ENCODE measurements at regions not wholly inside any gene's neighbourhood (a gene's known extent, or its start where the extent isn't known, plus 50 kb on each side); places are given as distances from the start of the nearest gene placed in this dataset.
A peak's percentile ranks its signal among the peaks of the same experiment; 100 is the strongest.

DNA sequence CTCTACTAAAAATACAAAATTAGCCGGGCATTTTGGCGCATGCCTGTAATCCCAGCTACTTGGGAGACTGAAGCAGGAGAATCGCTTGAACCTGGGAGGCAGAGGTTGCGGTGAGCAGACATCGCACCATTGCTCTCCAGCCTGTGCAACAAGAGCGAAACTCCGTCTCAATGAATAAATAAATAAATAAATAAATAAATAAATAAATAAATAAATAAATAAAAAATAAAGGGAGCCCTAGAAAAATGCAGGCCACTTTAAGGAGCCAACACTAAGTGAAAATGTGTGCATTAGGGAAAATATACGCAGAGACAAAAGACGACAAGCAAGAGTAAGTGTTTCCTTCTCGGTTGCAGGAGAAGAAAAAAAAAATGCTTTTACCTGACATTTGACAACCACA, 132.6 kb upstream of the CDH10 start:
- H3K9me3 ChIP-seq (ENCODE audit: control insufficient read depth, insufficient read depth, low read depth, low read length), result no peaks in the 10 kb centered on the region
- no peak overlapping the region for H3K9ac ChIP-seq (ENCODE audit: insufficient read depth, low read length)
- no peaks in the 10 kb centered on the region for H3K27me3 ChIP-seq (ENCODE audit: control insufficient read depth, insufficient read depth, low read length)
- no peak for DNase-seq (ENCODE audit: low read depth in 2 of 2)
- no peak for TF ChIP-seq EZH2 (IDR thresholded peaks at IDR 0.05; ENCODE audit: low read length, missing control alignments)
- TF ChIP-seq, protein P1, sequence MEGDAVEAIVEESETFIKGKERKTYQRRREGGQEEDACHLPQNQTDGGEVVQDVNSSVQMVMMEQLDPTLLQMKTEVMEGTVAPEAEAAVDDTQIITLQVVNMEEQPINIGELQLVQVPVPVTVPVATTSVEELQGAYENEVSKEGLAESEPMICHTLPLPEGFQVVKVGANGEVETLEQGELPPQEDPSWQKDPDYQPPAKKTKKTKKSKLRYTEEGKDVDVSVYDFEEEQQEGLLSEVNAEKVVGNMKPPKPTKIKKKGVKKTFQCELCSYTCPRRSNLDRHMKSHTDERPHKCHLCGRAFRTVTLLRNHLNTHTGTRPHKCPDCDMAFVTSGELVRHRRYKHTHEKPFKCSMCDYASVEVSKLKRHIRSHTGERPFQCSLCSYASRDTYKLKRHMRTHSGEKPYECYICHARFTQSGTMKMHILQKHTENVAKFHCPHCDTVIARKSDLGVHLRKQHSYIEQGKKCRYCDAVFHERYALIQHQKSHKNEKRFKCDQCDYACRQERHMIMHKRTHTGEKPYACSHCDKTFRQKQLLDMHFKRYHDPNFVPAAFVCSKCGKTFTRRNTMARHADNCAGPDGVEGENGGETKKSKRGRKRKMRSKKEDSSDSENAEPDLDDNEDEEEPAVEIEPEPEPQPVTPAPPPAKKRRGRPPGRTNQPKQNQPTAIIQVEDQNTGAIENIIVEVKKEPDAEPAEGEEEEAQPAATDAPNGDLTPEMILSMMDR (conservative IDR thresholded peaks at IDR 0.05 in 1 of 2, IDR thresholded peaks at IDR 0.05 in 1 of 2; ENCODE audit: low read depth in 1 of 2, low read length in 2 of 2), result no peak
- H3K4me2 ChIP-seq (ENCODE audit: extremely low read depth, insufficient read depth, low read length), result no peak overlapping the region
- no peaks in the 10 kb centered on the region for H3K36me3 ChIP-seq (ENCODE audit: control insufficient read depth, insufficient read depth, low read length)
- H3K4me3 ChIP-seq (replicated peaks in 1 of 4; ENCODE audit: control extremely low read depth in 1 of 4, insufficient read depth in 1 of 4, low read depth in 3 of 4, low read length in 4 of 4), result no peak overlapping the region
- H4K20me1 ChIP-seq (ENCODE audit: control insufficient read depth, extremely low read depth, insufficient read depth, low read length), result no peaks in the 10 kb centered on the region
- no peak overlapping the region for H2AFZ ChIP-seq (ENCODE audit: low read length)
- no peaks in the 10 kb centered on the region for H3K79me2 ChIP-seq (ENCODE audit: control insufficient read depth, insufficient read depth, low read length)
- no peaks in the 10 kb centered on the region for H3K4me1 ChIP-seq (ENCODE audit: control insufficient read depth, extremely low read depth, insufficient read depth, low read length)
- H3K27ac ChIP-seq (ENCODE audit: insufficient read depth, low read length), result no peak overlapping the region

DNA sequence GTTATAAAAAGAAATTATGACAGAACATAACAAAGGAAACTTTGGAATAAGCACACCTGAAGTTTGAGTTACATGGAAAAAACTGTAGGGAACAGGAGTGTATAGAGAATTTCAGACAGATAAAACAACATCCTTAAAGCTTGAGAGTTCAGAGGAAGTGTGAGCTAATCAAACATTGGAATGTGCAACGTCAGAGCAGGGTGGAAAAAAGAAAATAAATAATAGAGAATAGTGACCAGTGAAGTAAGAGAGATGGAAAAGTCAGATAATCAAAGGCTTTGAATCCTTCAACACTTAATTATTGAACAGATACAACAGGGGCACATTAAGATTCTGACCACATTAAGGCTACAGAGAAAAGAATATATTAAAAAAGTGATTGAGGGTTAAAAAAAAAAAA, 128.5 kb upstream of the CDH10 start:
- Histone ChIP-seq H3K79me2 (ENCODE audit: control insufficient read depth, insufficient read depth, low read length) (no peaks in the 10 kb centered on the region), H3K4me3 (replicated peaks in 1 of 4; ENCODE audit: control extremely low read depth in 1 of 4, insufficient read depth in 1 of 4, low read depth in 3 of 4, low read length in 4 of 4) (no peak overlapping the region), H3K4me2 (ENCODE audit: extremely low read depth, insufficient read depth, low read length) (no peak overlapping the region), H4K20me1 (ENCODE audit: control insufficient read depth, extremely low read depth, insufficient read depth, low read length) (no peaks in the 10 kb centered on the region), H3K36me3 (ENCODE audit: control insufficient read depth, insufficient read depth, low read length) (no peaks in the 10 kb centered on the region), H3K27me3 (ENCODE audit: control insufficient read depth, insufficient read depth, low read length) (no peaks in the 10 kb centered on the region), H3K27ac (ENCODE audit: insufficient read depth, low read length) (no peak overlapping the region), H3K9me3 (ENCODE audit: control insufficient read depth, insufficient read depth, low read depth, low read length) (no peaks in the 10 kb centered on the region), H3K4me1 (ENCODE audit: control insufficient read depth, extremely low read depth, insufficient read depth, low read length) (no peaks in the 10 kb centered on the region), H3K9ac (ENCODE audit: insufficient read depth, low read length) (no peak overlapping the region), H2AFZ (ENCODE audit: low read length) (no peak overlapping the region)
- no peak for TF ChIP-seq EZH2 (IDR thresholded peaks at IDR 0.05; ENCODE audit: low read length, missing control alignments)
- TF ChIP-seq, protein P1 (conservative IDR thresholded peaks at IDR 0.05 in 1 of 2, IDR thresholded peaks at IDR 0.05 in 1 of 2; ENCODE audit: low read depth in 1 of 2, low read length in 2 of 2), result no peak
- peak in 1 of 2 donors; percentile 76 for DNase-seq (ENCODE audit: low read depth in 2 of 2)

DNA sequence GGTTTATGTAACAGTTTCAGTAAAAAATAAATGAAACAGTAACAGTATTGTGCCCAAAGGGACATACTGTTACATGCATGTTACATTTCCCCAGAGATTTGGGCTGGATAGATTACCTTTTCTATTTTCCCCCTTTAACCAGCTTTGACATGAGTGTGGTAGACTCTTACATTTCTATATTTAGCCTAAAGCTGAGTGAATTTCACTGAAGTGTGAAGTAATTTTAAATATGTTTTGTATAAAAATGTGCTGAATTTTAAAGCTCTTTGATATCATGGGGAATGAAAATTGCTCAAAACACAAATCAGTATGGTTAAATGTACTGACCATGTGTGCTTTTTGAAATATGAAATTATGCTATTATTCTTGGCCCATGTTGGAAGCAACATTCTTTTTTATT, 122.3 kb upstream of the CDH10 start:
- no peaks in the 10 kb centered on the region for H3K36me3 ChIP-seq (ENCODE audit: control insufficient read depth, insufficient read depth, low read length)
- H2AFZ ChIP-seq (ENCODE audit: low read length), result no peak overlapping the region
- H3K4me2 ChIP-seq (ENCODE audit: extremely low read depth, insufficient read depth, low read length), result no peak overlapping the region
- no peaks in the 10 kb centered on the region for H3K9me3 ChIP-seq (ENCODE audit: control insufficient read depth, insufficient read depth, low read depth, low read length)
- no peak for DNase-seq (ENCODE audit: low read depth in 2 of 2)
- TF ChIP-seq EZH2 (IDR thresholded peaks at IDR 0.05; ENCODE audit: low read length, missing control alignments), result no peak
- TF ChIP-seq, protein P1 (conservative IDR thresholded peaks at IDR 0.05 in 1 of 2, IDR thresholded peaks at IDR 0.05 in 1 of 2; ENCODE audit: low read depth in 1 of 2, low read length in 2 of 2), result no peak
- no peaks in the 10 kb centered on the region for H3K79me2 ChIP-seq (ENCODE audit: control insufficient read depth, insufficient read depth, low read length)
- H4K20me1 ChIP-seq (ENCODE audit: control insufficient read depth, extremely low read depth, insufficient read depth, low read length), result no peaks in the 10 kb centered on the region
- no peak overlapping the region for H3K27ac ChIP-seq (ENCODE audit: insufficient read depth, low read length)
- no peaks in the 10 kb centered on the region for H3K4me1 ChIP-seq (ENCODE audit: control insufficient read depth, extremely low read depth, insufficient read depth, low read length)
- no peak overlapping the region for H3K9ac ChIP-seq (ENCODE audit: insufficient read depth, low read length)
- no peak overlapping the region for H3K4me3 ChIP-seq (replicated peaks in 1 of 4; ENCODE audit: control extremely low read depth in 1 of 4, insufficient read depth in 1 of 4, low read depth in 3 of 4, low read length in 4 of 4)
- no peaks in the 10 kb centered on the region for H3K27me3 ChIP-seq (ENCODE audit: control insufficient read depth, insufficient read depth, low read length)

All from fibroblast of lung (primary cell).